ENCODE measurements at regions not wholly inside any gene's neighbourhood (a gene's known extent, or its start where the extent isn't known, plus 50 kb on each side); places are given as distances from the start of the nearest gene placed in this dataset.
"Not testable (repeated sequence)": the region's sequence is repeated elsewhere in the genome, so short reads cannot be mapped to it uniquely, and the experiment has no call there.

GRCh38 chr13:103883164-103883563 is 816.9 kb upstream of the SLC10A2 start:
- no peaks in the 10 kb centered on the region for H3K9me3 ChIP-seq (ENCODE audit: control insufficient read depth, insufficient read depth, low read length)
- no peaks in the 10 kb centered on the region for H3K27me3 ChIP-seq (ENCODE audit: control insufficient read depth, insufficient read depth, low read length)
- DNase-seq (ENCODE audit: low read depth, low spot score): peak; percentile 52
- H3K36me3 ChIP-seq (ENCODE audit: control insufficient read depth, insufficient read depth, low read length): no peaks in the 10 kb centered on the region
- WGBS (ENCODE audit: insufficient coverage, insufficient read length): no CpG with 5 or more reads among the region's 7 CpGs
- peaks cover 1% of the 10 kb centered on the region; the same call in 1 of the 2 replicates for H3K4me1 ChIP-seq (ENCODE audit: control insufficient read depth, insufficient read depth, low read length)
- H3K27ac ChIP-seq (ENCODE audit: low read length): no peak overlapping the region
- H3K4me3 ChIP-seq (ENCODE audit: low read length): no peak overlapping the region

DNA sequence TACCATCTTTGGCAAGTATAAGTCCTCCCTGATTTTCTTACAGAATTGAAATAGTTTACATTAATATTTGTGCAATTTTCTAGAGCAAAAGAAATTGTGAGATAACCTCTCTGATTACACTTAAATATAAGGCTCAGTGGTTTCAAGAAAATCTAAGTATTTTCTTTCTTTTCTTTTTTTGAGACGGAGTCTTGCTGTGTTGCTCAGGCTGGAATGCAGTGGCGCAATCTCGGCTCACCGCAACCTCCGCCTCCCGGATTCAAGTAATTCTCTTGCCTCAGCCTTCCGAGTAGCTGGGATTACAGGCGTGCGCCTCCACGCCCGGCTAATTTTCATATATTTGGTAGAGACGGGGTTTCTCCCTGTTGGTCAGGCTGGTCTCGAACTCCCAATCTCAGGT is 813.9 kb upstream of the SLC10A2 start:
- not testable (repeated sequence) for H3K9me3 ChIP-seq (ENCODE audit: control insufficient read depth, insufficient read depth, low read length); H3K36me3 ChIP-seq (ENCODE audit: control insufficient read depth, insufficient read depth, low read length); H3K27me3 ChIP-seq (ENCODE audit: control insufficient read depth, insufficient read depth, low read length); H3K4me3 ChIP-seq (ENCODE audit: low read length); DNase-seq (ENCODE audit: low read depth, low spot score); H3K4me1 ChIP-seq (ENCODE audit: control insufficient read depth, insufficient read depth, low read length); H3K27ac ChIP-seq (ENCODE audit: low read length)
- no CpG with 5 or more reads among the region's 13 CpGs for WGBS (ENCODE audit: insufficient coverage, insufficient read length)

DNA sequence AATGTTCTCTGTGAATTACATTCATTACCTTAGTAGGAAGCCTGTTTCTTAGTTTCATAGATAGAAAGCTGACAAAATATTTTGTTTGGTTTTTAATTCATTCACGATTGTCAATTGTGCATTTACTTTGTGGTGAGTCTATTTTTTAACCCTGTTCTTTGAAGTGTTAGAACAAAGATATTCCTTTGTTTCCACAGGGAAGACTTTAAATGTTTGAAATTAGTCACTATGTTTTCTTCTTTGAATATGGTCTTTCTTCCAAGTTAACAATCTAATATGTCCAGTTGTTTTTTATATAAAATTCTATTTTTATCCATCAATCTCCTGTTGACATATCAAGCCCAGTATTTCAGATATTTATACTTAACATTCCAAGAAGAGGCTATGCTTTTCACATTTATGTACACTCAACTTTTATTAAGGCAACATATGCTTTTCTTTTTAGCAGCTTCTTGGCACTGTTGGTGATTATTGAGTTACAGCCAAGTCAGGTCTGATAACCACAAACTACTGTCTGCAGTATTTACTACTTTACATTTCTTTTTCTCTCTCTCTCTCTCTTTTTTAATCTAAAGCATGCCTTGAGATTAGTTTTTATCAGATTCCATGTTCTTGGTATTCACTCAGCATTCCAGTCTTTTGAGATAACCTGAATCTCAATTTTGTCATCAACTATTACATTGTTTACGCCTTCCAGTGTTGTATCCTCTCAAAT is 812.8 kb upstream of the SLC10A2 start:
- no peak for DNase-seq (ENCODE audit: low read depth, low spot score)
- no peak overlapping the region for H3K27ac ChIP-seq (ENCODE audit: low read length)
- no peaks in the 10 kb centered on the region for H3K36me3 ChIP-seq (ENCODE audit: control insufficient read depth, insufficient read depth, low read length)
- no CpG with 5 or more reads among the region's 2 CpGs for WGBS (ENCODE audit: insufficient coverage, insufficient read length)
- H3K27me3 ChIP-seq (ENCODE audit: control insufficient read depth, insufficient read depth, low read length): no peaks in the 10 kb centered on the region
- H3K4me3 ChIP-seq (ENCODE audit: low read length): no peak overlapping the region
- H3K9me3 ChIP-seq (ENCODE audit: control insufficient read depth, insufficient read depth, low read length): no peaks in the 10 kb centered on the region
- H3K4me1 ChIP-seq (ENCODE audit: control insufficient read depth, insufficient read depth, low read length): peaks cover 1% of the 10 kb centered on the region; the same call in 1 of the 2 replicates

DNA sequence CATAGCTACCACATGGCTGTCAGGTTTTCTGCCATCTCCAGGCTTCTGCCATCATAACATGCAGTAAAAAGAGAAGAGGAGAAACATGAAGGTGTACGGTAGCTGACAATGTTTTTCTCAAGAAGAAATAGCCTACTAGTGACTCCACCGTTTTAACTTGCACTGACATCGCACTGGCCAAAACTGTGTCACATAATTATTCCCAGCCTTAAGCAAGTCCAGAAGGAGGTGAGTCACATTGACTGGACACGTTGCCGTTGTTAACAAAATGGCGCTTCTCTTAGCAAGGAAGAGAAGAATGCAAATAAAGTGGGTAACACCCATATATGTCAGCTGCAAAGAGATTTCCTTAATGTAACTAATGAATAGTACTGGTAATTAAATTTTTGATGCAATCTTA is 810.4 kb upstream of the SLC10A2 start:
- DNase-seq (ENCODE audit: low read depth, low spot score): no peak
- Histone ChIP-seq H3K36me3 (ENCODE audit: control insufficient read depth, insufficient read depth, low read length) (no peaks in the 10 kb centered on the region), H3K9me3 (ENCODE audit: control insufficient read depth, insufficient read depth, low read length) (no peaks in the 10 kb centered on the region), H3K4me3 (ENCODE audit: low read length) (no peak overlapping the region), H3K4me1 (ENCODE audit: control insufficient read depth, insufficient read depth, low read length) (no peaks in the 10 kb centered on the region), H3K27ac (ENCODE audit: low read length) (no peak overlapping the region), H3K27me3 (ENCODE audit: control insufficient read depth, insufficient read depth, low read length) (no peaks in the 10 kb centered on the region)
- no CpG with 5 or more reads among the region's 6 CpGs for WGBS (ENCODE audit: insufficient coverage, insufficient read length)

DNA sequence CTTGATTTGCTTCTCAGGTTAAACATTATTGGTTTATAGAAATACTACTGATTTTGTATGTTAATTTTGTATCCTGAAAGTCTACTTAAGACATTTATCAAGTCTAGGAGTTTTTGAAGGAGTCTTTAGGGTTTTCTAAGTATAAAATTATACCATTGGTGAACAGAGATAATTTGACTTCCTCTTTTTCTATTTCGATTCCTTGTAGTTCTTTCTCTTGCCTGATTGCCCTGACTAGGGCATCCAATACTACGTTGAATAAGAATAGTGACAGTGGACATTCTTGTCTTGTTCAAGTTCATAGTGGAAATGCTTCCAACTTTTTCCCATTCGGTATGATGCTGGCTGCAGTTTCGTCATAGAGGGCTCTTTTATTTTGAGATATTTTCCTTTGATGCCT is 807.5 kb upstream of the SLC10A2 start:
- no peak for DNase-seq (ENCODE audit: low read depth, low spot score)
- Histone ChIP-seq H3K27ac (ENCODE audit: low read length) (no peak overlapping the region), H3K4me1 (ENCODE audit: control insufficient read depth, insufficient read depth, low read length) (no peaks in the 10 kb centered on the region), H3K27me3 (ENCODE audit: control insufficient read depth, insufficient read depth, low read length) (no peaks in the 10 kb centered on the region), H3K9me3 (ENCODE audit: control insufficient read depth, insufficient read depth, low read length) (no peaks in the 10 kb centered on the region), H3K4me3 (ENCODE audit: low read length) (no peak overlapping the region), H3K36me3 (ENCODE audit: control insufficient read depth, insufficient read depth, low read length) (no peaks in the 10 kb centered on the region)
- WGBS (ENCODE audit: insufficient coverage, insufficient read length): no CpG with 5 or more reads among the region's 4 CpGs

- Histone ChIP-seq H3K9me3 (ENCODE audit: control insufficient read depth, insufficient read depth, low read length) (no peaks in the 10 kb centered on the region), H3K4me1 (ENCODE audit: control insufficient read depth, insufficient read depth, low read length) (0 out of 2 replicates have a peak, but pooled peaks cover 1% of the 10 kb centered on the region), H3K36me3 (ENCODE audit: control insufficient read depth, insufficient read depth, low read length) (no peaks in the 10 kb centered on the region), H3K27me3 (ENCODE audit: control insufficient read depth, insufficient read depth, low read length) (no peaks in the 10 kb centered on the region), H3K4me3 (ENCODE audit: low read length) (no peak overlapping the region), H3K27ac (ENCODE audit: low read length) (no peak overlapping the region)
- WGBS (ENCODE audit: insufficient coverage, insufficient read length): no CpG with 5 or more reads among the region's 8 CpGs
- no peak for DNase-seq (ENCODE audit: low read depth, low spot score)
Measured at GRCh38 chr13:103866048-103866447, 799.8 kb upstream of the SLC10A2 start.

DNA sequence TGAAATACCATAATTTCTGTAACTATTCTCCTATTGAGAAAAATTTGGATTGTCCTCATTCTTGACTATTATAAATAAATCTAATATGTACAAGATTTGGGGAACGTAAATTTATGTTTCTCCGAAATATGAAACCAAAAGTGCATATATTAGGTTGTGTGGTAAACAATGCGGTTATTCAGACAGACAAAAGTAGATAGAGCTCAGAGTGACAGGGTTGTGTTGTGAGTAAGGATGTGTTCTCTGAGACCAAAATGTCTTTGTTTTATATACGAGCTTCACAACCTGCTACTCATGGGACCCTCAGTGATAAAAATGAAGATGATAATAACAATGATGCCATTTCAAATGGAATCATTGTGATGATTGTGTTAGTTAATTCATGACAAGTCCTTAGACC is 796.3 kb upstream of the SLC10A2 start:
- no peaks in the 10 kb centered on the region for H3K27me3 ChIP-seq (ENCODE audit: control insufficient read depth, insufficient read depth, low read length)
- DNase-seq (ENCODE audit: low read depth, low spot score): no peak
- H3K36me3 ChIP-seq (ENCODE audit: control insufficient read depth, insufficient read depth, low read length): no peaks in the 10 kb centered on the region
- WGBS (ENCODE audit: insufficient coverage, insufficient read length): no CpG with 5 or more reads among the region's 4 CpGs
- H3K9me3 ChIP-seq (ENCODE audit: control insufficient read depth, insufficient read depth, low read length): no peaks in the 10 kb centered on the region
- H3K4me1 ChIP-seq (ENCODE audit: control insufficient read depth, insufficient read depth, low read length): 0 out of 2 replicates have a peak, but pooled peaks cover 1% of the 10 kb centered on the region
- no peak overlapping the region for H3K4me3 ChIP-seq (ENCODE audit: low read length)
- no peak overlapping the region for H3K27ac ChIP-seq (ENCODE audit: low read length)

DNA sequence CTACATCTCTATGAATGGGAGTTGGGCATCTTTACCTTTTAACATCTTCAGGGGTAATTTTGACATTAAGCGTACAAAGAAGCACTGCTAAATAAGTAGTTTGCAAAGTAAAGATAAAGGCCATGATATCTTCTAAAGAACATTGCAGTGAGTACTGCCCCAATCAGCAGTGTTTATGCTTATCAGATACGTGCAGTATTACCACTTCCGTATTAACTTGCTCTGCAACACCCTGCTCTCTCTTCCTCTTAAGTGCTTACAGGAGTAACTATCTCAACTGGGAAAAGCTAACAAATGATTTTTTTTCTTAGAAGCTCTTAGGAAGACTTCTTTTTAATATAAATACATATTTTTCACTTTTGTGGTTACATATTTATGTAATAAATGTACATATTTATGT is 793.7 kb upstream of the SLC10A2 start:
- no CpG with 5 or more reads among the region's 3 CpGs for WGBS (ENCODE audit: insufficient coverage, insufficient read length)
- no peaks in the 10 kb centered on the region for H3K36me3 ChIP-seq (ENCODE audit: control insufficient read depth, insufficient read depth, low read length)
- H3K27ac ChIP-seq (ENCODE audit: low read length): no peak overlapping the region
- no peaks in the 10 kb centered on the region for H3K4me1 ChIP-seq (ENCODE audit: control insufficient read depth, insufficient read depth, low read length)
- no peak overlapping the region for H3K4me3 ChIP-seq (ENCODE audit: low read length)
- H3K9me3 ChIP-seq (ENCODE audit: control insufficient read depth, insufficient read depth, low read length): no peaks in the 10 kb centered on the region
- DNase-seq (ENCODE audit: low read depth, low spot score): no peak
- no peaks in the 10 kb centered on the region for H3K27me3 ChIP-seq (ENCODE audit: control insufficient read depth, insufficient read depth, low read length)

GRCh38 chr13:103852036-103852435 is 785.8 kb upstream of the SLC10A2 start:
- WGBS (ENCODE audit: insufficient coverage, insufficient read length): no CpG with 5 or more reads among the region's 5 CpGs

DNA sequence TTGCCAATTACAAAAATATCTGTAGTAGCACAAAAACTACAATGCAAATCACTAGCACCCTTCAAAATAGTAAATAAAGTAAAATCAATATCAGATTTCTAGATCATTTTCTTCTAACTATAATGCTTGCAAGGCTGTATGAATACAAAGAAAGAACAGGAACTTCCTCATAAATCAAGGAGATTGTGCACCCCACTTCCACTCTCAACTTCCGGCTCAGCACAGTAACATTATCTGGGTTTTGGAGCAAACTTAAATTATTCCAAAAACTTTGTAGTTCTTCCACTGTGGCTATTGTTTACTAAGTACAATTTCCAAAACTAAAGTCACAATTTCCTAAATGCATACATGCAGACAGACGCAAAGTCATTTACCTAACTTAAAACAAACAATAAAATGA is 778.3 kb upstream of the SLC10A2 start:
- Histone ChIP-seq H3K9me3 (ENCODE audit: control insufficient read depth, insufficient read depth, low read length) (no peaks in the 10 kb centered on the region), H3K4me1 (ENCODE audit: control insufficient read depth, insufficient read depth, low read length) (no peaks in the 10 kb centered on the region), H3K36me3 (ENCODE audit: control insufficient read depth, insufficient read depth, low read length) (no peaks in the 10 kb centered on the region), H3K4me3 (ENCODE audit: low read length) (no peak overlapping the region), H3K27me3 (ENCODE audit: control insufficient read depth, insufficient read depth, low read length) (no peaks in the 10 kb centered on the region), H3K27ac (ENCODE audit: low read length) (no peak overlapping the region)
- DNase-seq (ENCODE audit: low read depth, low spot score): no peak
- WGBS (ENCODE audit: insufficient coverage, insufficient read length): no CpG with 5 or more reads among the region's 2 CpGs

More at GRCh38 chr13:103852036-103852435, 785.8 kb upstream of the SLC10A2 start:
- no peak for DNase-seq (ENCODE audit: low read depth, low spot score)
- no peaks in the 10 kb centered on the region for H3K9me3 ChIP-seq (ENCODE audit: control insufficient read depth, insufficient read depth, low read length)
- no peak overlapping the region for H3K27ac ChIP-seq (ENCODE audit: low read length)
- no peak overlapping the region for H3K4me3 ChIP-seq (ENCODE audit: low read length)
- H3K4me1 ChIP-seq (ENCODE audit: control insufficient read depth, insufficient read depth, low read length): no peaks in the 10 kb centered on the region
- no peaks in the 10 kb centered on the region for H3K36me3 ChIP-seq (ENCODE audit: control insufficient read depth, insufficient read depth, low read length)
- no peaks in the 10 kb centered on the region for H3K27me3 ChIP-seq (ENCODE audit: control insufficient read depth, insufficient read depth, low read length)

DNA sequence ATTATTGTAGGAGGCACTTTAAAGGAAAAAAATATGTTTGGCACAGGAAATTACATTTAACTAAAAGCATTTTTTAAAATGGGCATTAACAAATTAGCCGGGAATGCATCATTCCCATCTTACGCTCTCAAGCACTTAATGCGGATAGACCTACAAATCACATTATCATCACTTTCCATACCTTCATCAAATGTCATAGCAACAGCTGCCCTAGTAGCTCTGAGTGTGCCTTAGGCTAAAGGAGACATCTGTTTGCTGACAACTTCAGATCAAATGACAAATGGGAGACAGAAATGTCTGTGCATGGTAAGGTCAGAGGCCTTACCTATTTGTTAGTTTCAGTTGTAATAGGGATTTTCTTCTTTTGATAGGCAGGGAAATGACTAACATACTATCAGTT is 773.2 kb upstream of the SLC10A2 start:
- no peak overlapping the region for H3K4me3 ChIP-seq (ENCODE audit: low read length)
- no peaks in the 10 kb centered on the region for H3K36me3 ChIP-seq (ENCODE audit: control insufficient read depth, insufficient read depth, low read length)
- H3K9me3 ChIP-seq (ENCODE audit: control insufficient read depth, insufficient read depth, low read length): no peaks in the 10 kb centered on the region
- DNase-seq (ENCODE audit: low read depth, low spot score): no peak
- no peaks in the 10 kb centered on the region for H3K27me3 ChIP-seq (ENCODE audit: control insufficient read depth, insufficient read depth, low read length)
- no peaks in the 10 kb centered on the region for H3K4me1 ChIP-seq (ENCODE audit: control insufficient read depth, insufficient read depth, low read length)
- 100% methylated on average over 2 of the region's 3 CpGs for WGBS (ENCODE audit: insufficient coverage, insufficient read length)
- H3K27ac ChIP-seq (ENCODE audit: low read length): no peak overlapping the region

All from iPS DF 6.9 (cell line).